ENCODE measurements at regions not wholly inside any gene's neighbourhood (a gene's known extent, or its start where the extent isn't known, plus 50 kb on each side); places are given as distances from the start of the nearest gene placed in this dataset.

- H3K27me3 ChIP-seq (ENCODE audit: control insufficient read depth, insufficient read depth, low read length) = no peaks in the 10 kb centered on the region
- no peak for DNase-seq (ENCODE audit: low read depth)
- no peaks in the 10 kb centered on the region for H3K36me3 ChIP-seq (ENCODE audit: control insufficient read depth, insufficient read depth, low read length)
- TF ChIP-seq, protein P1, sequence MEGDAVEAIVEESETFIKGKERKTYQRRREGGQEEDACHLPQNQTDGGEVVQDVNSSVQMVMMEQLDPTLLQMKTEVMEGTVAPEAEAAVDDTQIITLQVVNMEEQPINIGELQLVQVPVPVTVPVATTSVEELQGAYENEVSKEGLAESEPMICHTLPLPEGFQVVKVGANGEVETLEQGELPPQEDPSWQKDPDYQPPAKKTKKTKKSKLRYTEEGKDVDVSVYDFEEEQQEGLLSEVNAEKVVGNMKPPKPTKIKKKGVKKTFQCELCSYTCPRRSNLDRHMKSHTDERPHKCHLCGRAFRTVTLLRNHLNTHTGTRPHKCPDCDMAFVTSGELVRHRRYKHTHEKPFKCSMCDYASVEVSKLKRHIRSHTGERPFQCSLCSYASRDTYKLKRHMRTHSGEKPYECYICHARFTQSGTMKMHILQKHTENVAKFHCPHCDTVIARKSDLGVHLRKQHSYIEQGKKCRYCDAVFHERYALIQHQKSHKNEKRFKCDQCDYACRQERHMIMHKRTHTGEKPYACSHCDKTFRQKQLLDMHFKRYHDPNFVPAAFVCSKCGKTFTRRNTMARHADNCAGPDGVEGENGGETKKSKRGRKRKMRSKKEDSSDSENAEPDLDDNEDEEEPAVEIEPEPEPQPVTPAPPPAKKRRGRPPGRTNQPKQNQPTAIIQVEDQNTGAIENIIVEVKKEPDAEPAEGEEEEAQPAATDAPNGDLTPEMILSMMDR (IDR thresholded peaks at IDR 0.05; ENCODE audit: insufficient read depth, low read length, poor library complexity, severe bottlenecking) = no peak
- H3K4me3 ChIP-seq (ENCODE audit: low read depth, low read length) = no peak overlapping the region
Observed at GRCh38 chr10:94088926-94089381, 95.2 kb downstream of the PLCE1 start.

DNA sequence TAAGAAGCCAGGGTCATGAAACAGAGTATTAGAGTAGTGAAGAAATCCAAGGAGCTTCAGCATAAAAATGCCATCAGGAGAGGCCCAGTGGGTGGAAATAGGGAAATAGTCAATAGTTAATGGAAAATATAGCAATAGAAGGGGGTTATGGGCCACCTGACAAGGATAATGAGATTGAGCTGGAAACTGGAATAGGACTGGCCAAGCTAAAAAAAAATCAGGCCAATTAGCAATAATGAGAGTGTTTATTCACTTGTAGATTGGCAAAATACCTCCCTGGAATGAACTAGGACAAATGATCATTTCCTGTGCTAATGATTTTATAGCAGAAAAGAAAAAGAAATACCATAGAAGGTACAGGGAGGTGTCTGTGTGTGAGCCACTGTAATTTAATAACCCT lies 97.9 kb downstream of the PLCE1 start:
- no peaks in the 10 kb centered on the region for H3K27me3 ChIP-seq (ENCODE audit: control insufficient read depth, insufficient read depth, low read length)
- TF ChIP-seq, protein P1 (IDR thresholded peaks at IDR 0.05; ENCODE audit: insufficient read depth, low read length, poor library complexity, severe bottlenecking) = no peak

GRCh38 chr10:94092848-94093247 lies 99.1 kb downstream of the PLCE1 start:
- DNase-seq (ENCODE audit: low read depth) = peak; percentile 25
- TF ChIP-seq, protein P1 (IDR thresholded peaks at IDR 0.05; ENCODE audit: insufficient read depth, low read length, poor library complexity, severe bottlenecking) = no peak
- Histone ChIP-seq H3K27me3 (ENCODE audit: control insufficient read depth, insufficient read depth, low read length) (no peaks in the 10 kb centered on the region), H3K36me3 (ENCODE audit: control insufficient read depth, insufficient read depth, low read length) (no peaks in the 10 kb centered on the region), H3K4me3 (ENCODE audit: low read depth, low read length) (no peak overlapping the region)

More for the DNA sequence above, 97.9 kb downstream of the PLCE1 start:
- H3K36me3 ChIP-seq (ENCODE audit: control insufficient read depth, insufficient read depth, low read length) = no peaks in the 10 kb centered on the region
- DNase-seq (ENCODE audit: low read depth) = no peak
- H3K4me3 ChIP-seq (ENCODE audit: low read depth, low read length) = no peak overlapping the region

GRCh38 chr10:94093286-94093905 lies 99.7 kb downstream of the PLCE1 start:
- TF ChIP-seq, protein P1 (IDR thresholded peaks at IDR 0.05; ENCODE audit: insufficient read depth, low read length, poor library complexity, severe bottlenecking) = no peak
- Histone ChIP-seq H3K27me3 (ENCODE audit: control insufficient read depth, insufficient read depth, low read length) (no peaks in the 10 kb centered on the region), H3K36me3 (ENCODE audit: control insufficient read depth, insufficient read depth, low read length) (no peaks in the 10 kb centered on the region), H3K4me3 (ENCODE audit: low read depth, low read length) (no peak overlapping the region)
- no peak for DNase-seq (ENCODE audit: low read depth)

DNA sequence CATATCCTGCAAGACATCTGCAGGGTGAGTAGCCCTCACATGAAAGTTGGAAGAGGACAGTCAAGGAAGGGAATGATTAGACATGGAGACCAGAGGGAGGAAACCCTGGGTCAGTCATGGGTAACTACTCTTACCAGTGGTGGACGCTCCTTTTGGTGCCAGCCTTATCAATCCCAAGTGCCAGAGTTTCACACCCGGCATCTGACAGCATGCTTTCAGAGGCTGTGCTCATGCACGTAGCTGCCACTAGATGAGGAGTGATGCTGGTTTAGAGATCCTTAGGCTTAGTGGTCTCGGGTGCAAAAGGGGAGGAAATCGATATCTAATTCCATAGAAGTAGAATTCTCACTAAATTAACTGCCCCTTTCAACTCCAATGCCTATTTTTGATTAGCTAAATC lies 100.8 kb downstream of the PLCE1 start:
- Histone ChIP-seq H3K36me3 (ENCODE audit: control insufficient read depth, insufficient read depth, low read length) (no peaks in the 10 kb centered on the region), H3K27me3 (ENCODE audit: control insufficient read depth, insufficient read depth, low read length) (no peaks in the 10 kb centered on the region), H3K4me3 (ENCODE audit: low read depth, low read length) (no peak overlapping the region)
- no peak for DNase-seq (ENCODE audit: low read depth)
- TF ChIP-seq, protein P1 (IDR thresholded peaks at IDR 0.05; ENCODE audit: insufficient read depth, low read length, poor library complexity, severe bottlenecking) = no peak

- Histone ChIP-seq H3K4me3 (ENCODE audit: low read depth, low read length) (no peak overlapping the region), H3K36me3 (ENCODE audit: control insufficient read depth, insufficient read depth, low read length) (no peaks in the 10 kb centered on the region), H3K27me3 (ENCODE audit: control insufficient read depth, insufficient read depth, low read length) (no peaks in the 10 kb centered on the region)
- DNase-seq (ENCODE audit: low read depth) = no peak
- TF ChIP-seq, protein P1 (IDR thresholded peaks at IDR 0.05; ENCODE audit: insufficient read depth, low read length, poor library complexity, severe bottlenecking) = no peak
Observed at GRCh38 chr10:94097656-94098055, 103.9 kb downstream of the PLCE1 start.
